ENCODE measurements at regions not wholly inside any gene's neighbourhood (a gene's known extent, or its start where the extent isn't known, plus 50 kb on each side); places are given as distances from the start of the nearest gene placed in this dataset.

DNA sequence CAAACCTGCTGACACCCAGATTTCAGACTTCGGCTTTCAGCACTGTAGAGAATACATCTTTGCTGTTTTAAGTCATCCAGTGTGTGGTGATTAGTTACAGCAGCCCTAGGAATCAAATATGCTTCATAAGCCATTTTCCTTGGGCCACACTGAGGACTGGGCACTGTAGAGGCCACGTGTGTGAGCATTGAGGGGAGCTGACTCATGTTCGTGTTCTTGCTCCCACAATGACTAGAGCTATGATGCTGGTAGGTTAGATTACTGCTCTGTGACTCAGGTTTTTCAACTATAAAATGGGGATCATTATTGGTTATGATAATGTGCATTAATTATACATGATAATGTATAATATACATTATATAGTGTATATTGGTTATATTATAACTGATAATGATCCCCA lies 96.5 kb upstream of the PALM2AKAP2 start:
- TF ChIP-seq, protein P1, sequence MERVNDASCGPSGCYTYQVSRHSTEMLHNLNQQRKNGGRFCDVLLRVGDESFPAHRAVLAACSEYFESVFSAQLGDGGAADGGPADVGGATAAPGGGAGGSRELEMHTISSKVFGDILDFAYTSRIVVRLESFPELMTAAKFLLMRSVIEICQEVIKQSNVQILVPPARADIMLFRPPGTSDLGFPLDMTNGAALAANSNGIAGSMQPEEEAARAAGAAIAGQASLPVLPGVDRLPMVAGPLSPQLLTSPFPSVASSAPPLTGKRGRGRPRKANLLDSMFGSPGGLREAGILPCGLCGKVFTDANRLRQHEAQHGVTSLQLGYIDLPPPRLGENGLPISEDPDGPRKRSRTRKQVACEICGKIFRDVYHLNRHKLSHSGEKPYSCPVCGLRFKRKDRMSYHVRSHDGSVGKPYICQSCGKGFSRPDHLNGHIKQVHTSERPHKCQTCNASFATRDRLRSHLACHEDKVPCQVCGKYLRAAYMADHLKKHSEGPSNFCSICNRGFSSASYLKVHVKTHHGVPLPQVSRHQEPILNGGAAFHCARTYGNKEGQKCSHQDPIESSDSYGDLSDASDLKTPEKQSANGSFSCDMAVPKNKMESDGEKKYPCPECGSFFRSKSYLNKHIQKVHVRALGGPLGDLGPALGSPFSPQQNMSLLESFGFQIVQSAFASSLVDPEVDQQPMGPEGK (CRISPR knock-in tag; IDR thresholded peaks at IDR 0.05; ENCODE audit: borderline replicate concordance) = no peak
- TF ChIP-seq BCL6 (CRISPR knock-in tag; IDR thresholded peaks at IDR 0.05) (no peak), EGR1 (conservative IDR thresholded peaks at IDR 0.05) (no peak), SIRT6 (IDR thresholded peaks at IDR 0.05; ENCODE audit: low read depth, low read length) (no peak), E2F4 (CRISPR knock-in tag; IDR thresholded peaks at IDR 0.05; ENCODE audit: low read depth) (no peak), PRMT5 (CRISPR knock-in tag; IDR thresholded peaks at IDR 0.05) (no peak)
- DNase-seq (ENCODE audit: extremely low read depth in 1 of 4, low spot score in 3 of 4) = no peak
- H3K4me1 ChIP-seq (replicated peaks in 1 of 2; ENCODE audit: control insufficient read depth in 2 of 2, insufficient read depth in 2 of 2, low read length in 2 of 2) = no peaks in the 10 kb centered on the region
- no peak overlapping the region for H3K27ac ChIP-seq (ENCODE audit: extremely low read depth, low read depth, low read length)
- H3K4me3 ChIP-seq = no peak overlapping the region
- H2AFZ ChIP-seq (ENCODE audit: low read depth, low read length) = no peak overlapping the region
- in situ Hi-C loops (cut with MboI) (no loop called here), intact Hi-C loops (cut with micrococcal nuclease) (no loop called here)
- WGBS (ENCODE audit: insufficient coverage, low coverage, missing lambda C conversion rate) = 0% methylated on average over 3 of the region's 3 CpGs
- ChIA-PET POLR2A (no interaction called here), CTCF (ENCODE audit: low intra/inter-chr PET ratio) (no interaction called here)
- no peak for ATAC-seq
- H4K20me1 ChIP-seq (replicated peaks; ENCODE audit: control insufficient read depth, insufficient read depth, low read length) = no peaks in the 10 kb centered on the region
- no peak overlapping the region for H3K9ac ChIP-seq (ENCODE audit: insufficient read depth in 1 of 2, low read depth in 2 of 2, low read length in 2 of 2)
- H3K27me3 ChIP-seq (ENCODE audit: control insufficient read depth in 2 of 2, insufficient read depth in 2 of 2, low read length in 2 of 2) = no peaks in the 10 kb centered on the region
- no peak overlapping the region for H3K4me2 ChIP-seq (ENCODE audit: insufficient read depth, low read length)
- H3K9me1 ChIP-seq (ENCODE audit: control insufficient read depth, insufficient read depth, low read length) = no peaks in the 10 kb centered on the region
- no peaks in the 10 kb centered on the region for H3K79me2 ChIP-seq (ENCODE audit: control insufficient read depth, insufficient read depth, low read length)
- FAIRE-seq = no peak
- no peaks in the 10 kb centered on the region for H3K36me3 ChIP-seq (ENCODE audit: control insufficient read depth, insufficient read depth, low read length)
- no peaks in the 10 kb centered on the region for H3K9me3 ChIP-seq (replicated peaks; ENCODE audit: control insufficient read depth, insufficient read depth, low read depth, low read length)
- no TSS peak for BruUV-seq (replicated peaks)
